Mesodermal cell (in vitro differentiated cells): ENCODE measurements at regions not wholly inside any gene's neighbourhood (a gene's known extent, or its start where the extent isn't known, plus 50 kb on each side); places are given as distances from the start of the nearest gene placed in this dataset.
"Not testable (repeated sequence)": the region's sequence is repeated elsewhere in the genome, so short reads cannot be mapped to it uniquely, and the experiment has no call there.

ENCODE experiments used
- H3K27ac ChIP-seq: 2 replicates; pipeline ENCODE4 v1.7.0; 2013; ENCODE audit warnings: mild to moderate bottlenecking, low read depth, low read length, moderate library complexity; ENCODE audit not compliant: severe bottlenecking
- H3K36me3 ChIP-seq: 2 replicates; pipeline ENCODE4 v1.7.1; 2013; ENCODE audit warnings: mild to moderate bottlenecking, low read length, moderate library complexity; ENCODE audit not compliant: control insufficient read depth, insufficient read depth
- H3K4me1 ChIP-seq: one replicate; pipeline ENCODE4 v1.7.1; 2013; ENCODE audit warnings: mild to moderate bottlenecking, low read length; ENCODE audit not compliant: insufficient read depth, control insufficient read depth, poor library complexity, severe bottlenecking
- H3K4me3 ChIP-seq: 2 replicates; pipeline ENCODE4 v1.7.0; 2013; ENCODE audit warnings: low read length, control low read depth, mild to moderate bottlenecking; ENCODE audit not compliant: insufficient read depth, poor library complexity, severe bottlenecking; ENCODE audit errors: extremely low read depth
- H3K9me3 ChIP-seq: 2 replicates; pipeline ENCODE4 v1.7.1; 2013; ENCODE audit warnings: mild to moderate bottlenecking, low read length, moderate library complexity; ENCODE audit not compliant: control insufficient read depth
- WGBS, 2 experiments: methylation state at CpG; one replicate each; pipeline ENCODE4 v1.1.5; 2013; ENCODE audit warnings: missing lambda C conversion rate in 2 of 2; ENCODE audit not compliant: insufficient coverage in 2 of 2; 5-methylcytosine and 5-hydroxymethylcytosine counted together

DNA sequence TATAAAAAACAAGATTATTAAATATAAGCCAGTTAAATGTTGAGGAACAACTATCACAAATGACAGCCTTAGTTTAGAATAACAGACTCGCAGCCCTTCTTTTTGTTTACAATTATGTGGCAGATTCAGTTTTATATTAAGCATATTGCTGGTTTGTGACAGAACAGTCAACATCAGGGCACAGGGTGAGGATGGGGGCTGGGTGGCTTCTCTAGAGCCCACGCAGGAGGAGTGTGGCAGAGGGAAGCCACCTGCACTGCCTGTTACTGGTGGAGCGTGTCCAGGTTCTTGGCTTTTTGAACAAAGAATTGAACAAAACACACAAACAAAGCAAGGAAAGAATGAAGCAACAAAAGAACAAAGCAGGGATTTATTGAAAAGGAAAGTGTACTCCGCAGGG lies 1415.2 kb downstream of the KHDRBS2 start:
- not testable (repeated sequence) for H3K36me3 ChIP-seq, H3K27ac ChIP-seq, H3K4me3 ChIP-seq, H3K4me1 ChIP-seq, H3K9me3 ChIP-seq
- 80 to 100% methylated on average over 1 of the region's 4 CpGs for WGBS, 2 experiments

DNA sequence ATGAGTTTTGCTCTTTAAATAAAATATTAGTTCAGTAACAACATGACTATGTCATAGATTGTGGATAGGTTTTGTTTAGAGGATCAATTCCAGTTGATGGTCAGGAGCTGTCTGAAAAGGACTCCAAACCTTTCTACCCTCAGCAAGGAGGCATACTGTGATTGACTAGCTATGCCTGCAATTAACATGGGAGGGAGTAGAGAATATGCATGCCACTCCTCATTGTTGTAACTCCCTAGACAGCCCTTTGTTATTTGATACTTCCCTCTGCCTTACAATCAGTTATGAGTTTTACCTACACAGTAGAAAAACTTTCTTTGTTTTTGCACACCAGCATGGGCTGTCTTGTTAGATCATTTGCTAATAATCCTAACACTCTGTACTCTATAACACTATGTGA lies 1418.5 kb downstream of the KHDRBS2 start:
- no peak overlapping the region for H3K4me3 ChIP-seq
- no peak overlapping the region for H3K27ac ChIP-seq
- no peaks in the 10 kb centered on the region for H3K4me1 ChIP-seq
- H3K36me3 ChIP-seq, result no peaks in the 10 kb centered on the region
- no peaks in the 10 kb centered on the region for H3K9me3 ChIP-seq

DNA sequence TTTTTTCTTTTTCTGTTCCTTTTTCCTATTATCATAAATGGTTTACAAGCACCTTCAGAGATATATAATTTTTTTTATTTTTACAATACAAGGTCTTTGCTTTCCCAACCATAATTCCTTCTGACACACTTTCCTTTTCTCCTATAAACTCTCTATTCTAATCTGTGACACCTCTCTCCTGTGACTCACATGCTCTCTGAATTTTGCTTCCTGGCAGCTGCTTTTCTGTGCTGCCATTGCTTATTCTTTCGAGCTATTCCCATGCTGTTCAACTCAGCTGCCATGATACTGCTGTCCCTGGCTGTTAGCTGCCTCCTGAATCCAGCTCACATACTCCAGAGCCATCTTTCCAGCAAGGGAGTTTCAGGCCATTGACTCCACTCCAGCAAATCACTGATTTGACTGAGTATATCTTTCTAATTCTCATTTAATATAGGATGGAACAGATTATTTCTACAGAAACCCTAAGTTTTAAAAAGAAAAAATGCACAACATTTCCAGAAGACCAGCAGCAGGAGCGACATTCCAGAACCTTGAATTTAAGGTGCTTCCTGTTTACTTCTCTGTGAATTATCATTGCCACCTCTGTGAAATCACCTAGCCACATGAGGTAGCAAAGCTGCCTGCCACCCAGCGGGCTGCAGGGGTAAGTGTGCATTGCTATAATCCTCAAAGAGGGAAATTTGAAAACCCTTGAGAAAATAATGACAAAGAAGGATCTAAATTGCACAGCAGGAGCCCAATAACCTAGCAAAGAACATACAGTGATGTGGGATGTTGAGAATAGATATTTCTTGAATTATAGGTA lies 1442.6 kb downstream of the KHDRBS2 start:
- peak overlapping the region; percentile 41 for H3K27ac ChIP-seq
- WGBS, 2 experiments, result 60 to 67% methylated on average over 1 of the region's 3 CpGs
- not testable (repeated sequence) for H3K4me1 ChIP-seq, H3K9me3 ChIP-seq, H3K36me3 ChIP-seq, H3K4me3 ChIP-seq

DNA sequence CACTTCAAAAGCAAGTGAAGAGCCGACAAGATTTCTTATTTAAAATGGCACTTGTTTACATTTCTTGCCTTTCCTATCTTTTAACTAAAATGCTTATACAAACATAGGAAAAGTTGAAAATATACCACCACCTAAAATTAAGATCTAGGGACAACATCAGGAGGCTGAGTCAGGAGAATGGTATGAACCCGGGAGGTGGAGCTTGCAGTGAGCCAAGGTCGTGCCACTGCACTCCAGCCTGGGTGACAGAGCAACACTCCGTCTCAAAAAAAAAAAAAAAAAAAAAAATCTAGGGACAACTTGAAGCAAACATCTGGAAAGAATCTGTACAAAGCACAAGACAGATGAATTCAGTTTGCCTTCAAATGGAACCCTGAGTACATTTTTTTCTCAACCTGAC lies 1455.3 kb downstream of the KHDRBS2 start:
- not testable (repeated sequence) for H3K4me3 ChIP-seq, H3K9me3 ChIP-seq, H3K27ac ChIP-seq, H3K4me1 ChIP-seq, H3K36me3 ChIP-seq
- WGBS, 2 experiments, result no CpG with 5 or more reads among the region's 4 CpGs

DNA sequence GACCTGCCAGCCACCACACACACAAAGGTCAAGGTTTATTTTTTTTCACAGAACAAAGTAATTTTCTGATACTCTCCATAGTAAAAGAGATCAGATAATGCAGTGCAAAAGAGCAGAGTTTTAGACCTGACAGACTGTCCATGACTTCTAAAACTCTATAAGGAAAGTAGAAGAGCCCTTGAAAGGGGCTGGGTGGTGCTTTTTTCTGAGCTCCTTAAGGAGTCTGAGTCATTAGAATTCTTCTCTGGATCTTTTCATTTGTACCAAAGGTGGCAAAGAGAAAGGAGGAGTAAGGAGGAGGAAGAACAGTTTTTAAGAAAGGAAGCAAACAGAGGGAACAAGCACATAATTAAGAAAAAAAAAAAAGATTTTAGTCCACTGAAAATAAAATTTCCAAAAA lies 1463.4 kb downstream of the KHDRBS2 start:
- H3K9me3 ChIP-seq, H3K4me1 ChIP-seq, H3K27ac ChIP-seq, H3K4me3 ChIP-seq, H3K36me3 ChIP-seq: not testable (repeated sequence)

- H3K27ac ChIP-seq, H3K36me3 ChIP-seq, H3K9me3 ChIP-seq, H3K4me3 ChIP-seq, H3K4me1 ChIP-seq: not testable (repeated sequence)
- WGBS, 2 experiments, result 83 to 100% methylated on average over 1 of the region's 2 CpGs
These were observed 1468.0 kb downstream of the KHDRBS2 start for GRCh38 chr6:60818072-60818471.

- H3K4me1 ChIP-seq, H3K27ac ChIP-seq, H3K4me3 ChIP-seq, H3K36me3 ChIP-seq, H3K9me3 ChIP-seq: not testable (repeated sequence)
- WGBS, 2 experiments, result 100% methylated on average over 1 of the region's 1 CpG
These were observed 1471.2 kb downstream of the KHDRBS2 start for GRCh38 chr6:60814784-60815183.

DNA sequence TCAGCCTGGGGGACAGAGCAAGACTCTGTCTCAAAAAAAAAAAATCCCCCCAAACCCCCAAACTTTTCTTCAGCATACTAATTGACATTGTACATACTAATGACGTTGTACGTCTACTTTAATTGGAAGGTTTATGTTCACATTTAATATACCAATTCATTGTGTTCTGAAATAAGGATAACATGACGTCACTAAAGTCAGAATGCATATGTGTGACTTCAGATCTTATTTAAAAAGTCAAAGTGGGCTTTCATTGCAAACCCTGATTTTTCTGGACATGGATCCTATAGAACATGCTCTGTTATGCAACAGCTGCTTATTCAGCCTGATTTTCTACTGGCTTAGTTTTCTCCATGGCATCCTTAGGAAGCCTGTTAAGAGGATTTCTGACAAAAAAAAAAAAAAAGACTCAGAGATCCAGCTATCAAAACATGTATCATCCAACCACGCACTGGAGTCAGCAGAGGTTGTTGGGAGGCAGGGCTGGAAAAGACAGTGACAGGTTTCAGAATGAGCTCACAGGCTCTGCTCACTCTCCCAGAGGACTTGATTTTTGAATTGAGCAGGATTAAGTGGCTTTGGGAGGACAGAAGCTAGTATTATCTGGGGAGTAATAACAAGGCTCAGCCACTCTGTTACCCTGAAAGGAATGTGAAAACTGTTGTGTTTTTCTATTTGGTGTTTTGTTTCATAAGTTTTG lies 1472.0 kb downstream of the KHDRBS2 start:
- 100% methylated on average over 1 of the region's 4 CpGs; no CpG with 5 or more reads in 1 of the 2 experiments for whole genome bisulfite sequencing, 2 experiments
- not testable (repeated sequence) for H3K4me1 ChIP-seq, H3K4me3 ChIP-seq, H3K36me3 ChIP-seq, H3K9me3 ChIP-seq, H3K27ac ChIP-seq

GRCh38 chr6:60810216-60810615 lies 1475.8 kb downstream of the KHDRBS2 start:
- H3K9me3 ChIP-seq, H3K4me1 ChIP-seq, H3K27ac ChIP-seq, H3K4me3 ChIP-seq, H3K36me3 ChIP-seq: not testable (repeated sequence)
- no CpG with 5 or more reads among the region's 2 CpGs for WGBS, 2 experiments

- not testable (repeated sequence) for H3K4me3 ChIP-seq, H3K36me3 ChIP-seq, H3K9me3 ChIP-seq, H3K4me1 ChIP-seq, H3K27ac ChIP-seq
- WGBS, 2 experiments, result 100% methylated on average over 1 of the region's 3 CpGs; no CpG with 5 or more reads in 1 of the 2 experiments
These were observed 1486.9 kb downstream of the KHDRBS2 start for GRCh38 chr6:60799146-60799545.

GRCh38 chr6:60797831-60798230 lies 1488.2 kb downstream of the KHDRBS2 start:
- not testable (repeated sequence) for H3K27ac ChIP-seq, H3K36me3 ChIP-seq, H3K9me3 ChIP-seq, H3K4me1 ChIP-seq, H3K4me3 ChIP-seq
